Loucy (cell line): ENCODE measurements at regions not wholly inside any gene's neighbourhood (a gene's known extent, or its start where the extent isn't known, plus 50 kb on each side); places are given as distances from the start of the nearest gene placed in this dataset.

Experiments
- H2AFZ ChIP-seq: fragments of 200-600 bp; sonication (generic); 2 replicates; pipeline ENCODE4 v1.6.0; 2016; ENCODE audit warnings: antibody characterized with exemption, mild to moderate bottlenecking, low read length, moderate library complexity
- H3F3A ChIP-seq: fragments of 200-600 bp; 2 replicates; pipeline ENCODE4 v1.6.0; 2016; ENCODE audit warnings: antibody characterized with exemption, low read depth, mild to moderate bottlenecking
- H3K27me3 ChIP-seq: fragments of 200-600 bp; sonication (generic); 2 replicates; pipeline ENCODE4 v1.6.1; 2014; ENCODE audit warnings: low read length, mild to moderate bottlenecking; ENCODE audit not compliant: insufficient read depth, poor library complexity, severe bottlenecking
- H3K36me3 ChIP-seq: fragments of 200-600 bp; sonication (generic); 2 replicates; pipeline ENCODE4 v1.6.1; 2016; ENCODE audit warnings: low read length; ENCODE audit not compliant: insufficient read depth
- H3K4me1 ChIP-seq: fragments of 200-600 bp; sonication (generic); 2 replicates; pipeline ENCODE4 v1.5.1; 2014; ENCODE audit warnings: low read length, mild to moderate bottlenecking; ENCODE audit not compliant: insufficient read depth, poor library complexity, severe bottlenecking
- H3K4me2 ChIP-seq: fragments of 200-600 bp; sonication (generic); 2 replicates; pipeline ENCODE4 v1.6.0; 2014; ENCODE audit warnings: antibody characterized with exemption, low read length, low read depth, mild to moderate bottlenecking; ENCODE audit not compliant: poor library complexity, severe bottlenecking
- H3K4me3 ChIP-seq: fragments of 200-600 bp; sonication (generic); 2 replicates; pipeline ENCODE4 v1.5.1; 2014; ENCODE audit warnings: low read length, mild to moderate bottlenecking, mixed read lengths; ENCODE audit not compliant: poor library complexity, severe bottlenecking
- H3K79me2 ChIP-seq: fragments of 200-600 bp; sonication (generic); 2 replicates; pipeline ENCODE4 v1.6.1; 2014; ENCODE audit warnings: low read length; ENCODE audit not compliant: insufficient read depth
- H3K9ac ChIP-seq: fragments of 200-600 bp; sonication (generic); 2 replicates; pipeline ENCODE4 v1.6.0; 2014; ENCODE audit warnings: mild to moderate bottlenecking, low read depth, low read length, moderate library complexity; ENCODE audit not compliant: poor library complexity, severe bottlenecking
- H3K9me2 ChIP-seq: fragments of 200-600 bp; sonication (generic); replicated peaks from 2 replicates; pipeline ENCODE4 v1.6.1; 2016; ENCODE audit warnings: low read depth, low read length, mixed read lengths
- H3K9me3 ChIP-seq: fragments of 200-600 bp; sonication (generic); 2 replicates; pipeline ENCODE4 v1.6.1; 2014; ENCODE audit warnings: mild to moderate bottlenecking, antibody characterized with exemption, low read length, low read depth; ENCODE audit not compliant: insufficient read depth
- H4K20me1 ChIP-seq: fragments of 200-600 bp; sonication (generic); 2 replicates; pipeline ENCODE4 v1.6.0; 2014; ENCODE audit warnings: antibody characterized with exemption, low read length, mild to moderate bottlenecking; ENCODE audit not compliant: insufficient read depth, poor library complexity, severe bottlenecking
- EZH2phosphoT487 ChIP-seq: fragments of 200-600 bp; IDR thresholded peaks from 2 replicates; pipeline ENCODE4 v1.6.1; 2018; ENCODE audit warnings: antibody characterized with exemption, mild to moderate bottlenecking, moderate library complexity, borderline replicate concordance
- TF ChIP-seq, protein P1 (sequence below): fragments of 200-600 bp; sonication (generic); conservative IDR thresholded peaks from 2 replicates; pipeline ENCODE4 v1.5.1; 2014; ENCODE audit warnings: mild to moderate bottlenecking, antibody characterized with exemption, low read length

DNA sequence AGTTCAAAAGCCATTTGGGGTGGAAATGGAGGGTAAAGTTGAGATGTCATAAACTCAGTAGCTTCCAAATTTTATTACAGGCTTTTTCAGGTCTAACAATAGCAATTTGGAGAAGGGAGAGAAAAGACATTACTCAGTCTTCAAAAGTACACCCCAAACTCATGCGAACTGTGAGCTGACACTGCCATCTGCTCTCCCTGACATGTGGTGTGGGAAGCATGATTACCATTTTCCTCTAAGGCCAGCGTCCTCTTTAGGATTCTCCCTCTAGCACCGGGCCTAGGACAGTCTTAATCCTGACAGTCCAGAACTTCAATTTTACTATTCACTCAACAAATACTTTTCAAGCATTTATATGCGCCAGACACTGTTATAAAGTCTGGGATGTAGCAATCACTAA, 536.0 kb upstream of the JARID2 start:
- H3K9ac ChIP-seq, result peak overlapping the region; percentile 68
- peaks cover 81% of the 10 kb centered on the region for H3K4me1 ChIP-seq
- no peaks in the 10 kb centered on the region for H4K20me1 ChIP-seq
- no peaks in the 10 kb centered on the region for H3K9me3 ChIP-seq
- H2AFZ ChIP-seq, result 0 out of 2 replicates have a peak overlapping the region, but pooled peaks have one; percentile 13
- no peak overlapping the region for H3K4me3 ChIP-seq
- TF ChIP-seq, protein P1, sequence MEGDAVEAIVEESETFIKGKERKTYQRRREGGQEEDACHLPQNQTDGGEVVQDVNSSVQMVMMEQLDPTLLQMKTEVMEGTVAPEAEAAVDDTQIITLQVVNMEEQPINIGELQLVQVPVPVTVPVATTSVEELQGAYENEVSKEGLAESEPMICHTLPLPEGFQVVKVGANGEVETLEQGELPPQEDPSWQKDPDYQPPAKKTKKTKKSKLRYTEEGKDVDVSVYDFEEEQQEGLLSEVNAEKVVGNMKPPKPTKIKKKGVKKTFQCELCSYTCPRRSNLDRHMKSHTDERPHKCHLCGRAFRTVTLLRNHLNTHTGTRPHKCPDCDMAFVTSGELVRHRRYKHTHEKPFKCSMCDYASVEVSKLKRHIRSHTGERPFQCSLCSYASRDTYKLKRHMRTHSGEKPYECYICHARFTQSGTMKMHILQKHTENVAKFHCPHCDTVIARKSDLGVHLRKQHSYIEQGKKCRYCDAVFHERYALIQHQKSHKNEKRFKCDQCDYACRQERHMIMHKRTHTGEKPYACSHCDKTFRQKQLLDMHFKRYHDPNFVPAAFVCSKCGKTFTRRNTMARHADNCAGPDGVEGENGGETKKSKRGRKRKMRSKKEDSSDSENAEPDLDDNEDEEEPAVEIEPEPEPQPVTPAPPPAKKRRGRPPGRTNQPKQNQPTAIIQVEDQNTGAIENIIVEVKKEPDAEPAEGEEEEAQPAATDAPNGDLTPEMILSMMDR, result no peak
- TF ChIP-seq EZH2phosphoT487, result no peak
- no peaks in the 10 kb centered on the region for H3K27me3 ChIP-seq
- no peaks in the 10 kb centered on the region for H3F3A ChIP-seq
- H3K9me2 ChIP-seq, result no peaks in the 10 kb centered on the region
- no peak overlapping the region for H3K4me2 ChIP-seq
- H3K36me3 ChIP-seq, result no peaks in the 10 kb centered on the region
- H3K79me2 ChIP-seq, result no peaks in the 10 kb centered on the region

DNA sequence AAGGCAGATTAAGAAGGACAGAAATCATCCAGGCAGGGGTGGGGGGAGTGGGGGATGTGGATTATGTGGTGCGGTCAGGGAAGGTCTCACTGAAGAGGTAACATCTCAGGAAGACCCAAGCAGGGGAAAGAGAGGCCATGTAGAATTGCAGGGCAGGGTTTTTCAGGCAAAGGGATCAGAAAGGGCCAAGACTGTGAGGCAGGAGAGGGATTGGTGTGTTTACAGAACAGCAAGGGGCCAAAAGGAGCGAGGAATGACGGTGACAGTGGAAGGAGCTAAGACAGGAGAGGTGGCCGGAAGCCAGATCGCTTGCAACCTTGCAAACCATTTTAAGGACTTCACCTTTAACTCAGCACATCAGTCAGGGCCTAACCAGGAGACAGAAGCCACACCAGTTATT, 535.4 kb upstream of the JARID2 start:
- H3K4me1 ChIP-seq, result peaks cover 76% of the 10 kb centered on the region
- no peaks in the 10 kb centered on the region for H3K79me2 ChIP-seq
- no peaks in the 10 kb centered on the region for H3K9me3 ChIP-seq
- H3K4me3 ChIP-seq, result no peak overlapping the region
- no peak overlapping the region for H3K4me2 ChIP-seq
- no peak overlapping the region for H2AFZ ChIP-seq
- TF ChIP-seq EZH2phosphoT487, result no peak
- TF ChIP-seq, protein P1, result no peak
- H3K9me2 ChIP-seq, result no peaks in the 10 kb centered on the region
- no peaks in the 10 kb centered on the region for H3F3A ChIP-seq
- H3K36me3 ChIP-seq, result no peaks in the 10 kb centered on the region
- H3K9ac ChIP-seq, result peak overlapping the region; percentile 68
- no peaks in the 10 kb centered on the region for H3K27me3 ChIP-seq
- H4K20me1 ChIP-seq, result no peaks in the 10 kb centered on the region

DNA sequence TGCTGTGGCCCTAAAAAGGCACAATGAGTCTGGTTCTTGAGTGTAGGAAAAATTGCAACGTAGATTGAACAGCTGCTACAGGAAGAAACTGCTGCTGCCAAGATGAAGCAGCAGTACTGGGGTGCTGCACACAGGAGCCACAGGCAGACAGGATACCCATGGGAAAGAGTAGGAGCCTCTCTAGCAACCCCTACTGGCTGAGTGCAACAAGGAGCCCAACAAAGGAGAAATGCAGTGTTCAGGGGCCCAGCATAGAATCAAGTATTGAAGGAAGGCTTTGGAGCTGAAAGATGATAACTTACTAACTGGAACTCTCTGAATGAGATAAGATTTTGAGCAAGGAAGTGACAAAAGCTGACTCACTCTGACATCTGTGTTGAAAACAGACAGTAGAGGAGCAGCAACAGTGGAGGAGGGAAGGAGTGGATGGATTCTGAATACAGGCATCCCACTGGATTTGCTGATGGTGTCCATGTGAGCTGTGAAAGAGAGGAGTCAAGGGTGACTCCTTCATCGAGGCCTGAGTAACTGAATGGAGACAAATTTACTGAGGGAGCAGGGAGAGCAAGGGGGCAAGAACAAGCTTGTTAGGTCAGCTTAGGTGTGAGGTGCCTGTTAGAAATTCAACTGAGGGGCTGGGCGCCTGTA, 534.7 kb upstream of the JARID2 start:
- Histone ChIP-seq H3K9me2 (no peaks in the 10 kb centered on the region), H3K36me3 (no peaks in the 10 kb centered on the region), H2AFZ (peak overlapping the region; percentile 59; the same call in 1 of the 2 replicates), H4K20me1 (no peaks in the 10 kb centered on the region), H3K9me3 (no peaks in the 10 kb centered on the region), H3K9ac (peak overlapping the region; percentile 68), H3F3A (no peaks in the 10 kb centered on the region), H3K4me3 (no peak overlapping the region), H3K4me2 (peak overlapping the region; percentile 14), H3K4me1 (peaks cover 74% of the 10 kb centered on the region), H3K79me2 (no peaks in the 10 kb centered on the region), H3K27me3 (no peaks in the 10 kb centered on the region)
- TF ChIP-seq, protein P1, result peak; percentile 77
- no peak for TF ChIP-seq EZH2phosphoT487
